ENCODE measurements at regions not wholly inside any gene's neighbourhood (a gene's known extent, or its start where the extent isn't known, plus 50 kb on each side); places are given as distances from the start of the nearest gene placed in this dataset.

DNA sequence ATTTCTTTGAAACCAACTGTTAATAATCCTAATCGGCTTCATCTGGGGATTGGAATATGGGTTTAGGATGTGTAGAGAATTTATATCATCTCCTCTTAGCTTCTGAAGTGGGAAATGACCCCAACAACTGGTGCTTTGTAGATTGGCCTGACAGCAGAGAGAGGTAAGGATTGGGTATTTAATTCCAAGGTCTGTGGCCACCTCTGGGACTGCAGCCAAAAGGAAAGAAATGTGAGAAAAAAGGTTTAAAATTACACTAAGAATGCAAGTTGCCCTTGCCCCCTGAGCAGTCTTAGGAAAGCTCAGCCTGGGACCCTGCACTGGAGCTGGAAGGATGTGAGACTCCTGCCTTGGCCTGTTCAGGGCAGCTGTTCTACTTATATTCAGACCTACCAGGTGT lies 157.1 kb downstream of the FTCDNL1 start:
- TF ChIP-seq POLR2A (IDR thresholded peaks at IDR 0.05; ENCODE audit: low read length), result no peak
- no peak for TF ChIP-seq GATA1 (IDR thresholded peaks at IDR 0.05; ENCODE audit: low read depth, low read length)
